ENCODE measurements at regions not wholly inside any gene's neighbourhood (a gene's known extent, or its start where the extent isn't known, plus 50 kb on each side); places are given as distances from the start of the nearest gene placed in this dataset.

- H3K27ac Mint-ChIP-seq = no peak overlapping the region
- H3K9me3 Mint-ChIP-seq = no peaks in the 10 kb centered on the region
- no peak for TF ChIP-seq CTCF (IDR thresholded peaks at IDR 0.05; ENCODE audit: unreplicated experiment)
- no peak for DNase-seq (ENCODE audit: low spot score in 2 of 2, unreplicated experiment in 2 of 2)
- no peaks in the 10 kb centered on the region for H3K36me3 Mint-ChIP-seq
- H3K4me1 Mint-ChIP-seq = no peaks in the 10 kb centered on the region
- peaks cover 47% of the 10 kb centered on the region for H3K27me3 Mint-ChIP-seq (ENCODE audit: low read depth)
- H3K4me3 Mint-ChIP-seq = no peak overlapping the region
These were observed 302.9 kb downstream of the ZNF536 start for GRCh38 chr19:30675086-30675485.

- peaks cover 47% of the 10 kb centered on the region for H3K27me3 Mint-ChIP-seq (ENCODE audit: low read depth)
- no peak overlapping the region for H3K27ac Mint-ChIP-seq
- no peaks in the 10 kb centered on the region for H3K9me3 Mint-ChIP-seq
- TF ChIP-seq CTCF (IDR thresholded peaks at IDR 0.05; ENCODE audit: unreplicated experiment) = no peak
- no peaks in the 10 kb centered on the region for H3K36me3 Mint-ChIP-seq
- H3K4me3 Mint-ChIP-seq = no peak overlapping the region
- peaks cover 1% of the 10 kb centered on the region for H3K4me1 Mint-ChIP-seq
- DNase-seq (ENCODE audit: low spot score in 2 of 2, unreplicated experiment in 2 of 2) = no peak
These were observed 302.5 kb downstream of the ZNF536 start for GRCh38 chr19:30674656-30675055.

GRCh38 chr19:30673336-30673735 lies 301.2 kb downstream of the ZNF536 start:
- no peak for TF ChIP-seq CTCF (IDR thresholded peaks at IDR 0.05; ENCODE audit: unreplicated experiment)
- Mint-ChIP-seq H3K27me3 (ENCODE audit: low read depth) (peaks cover 57% of the 10 kb centered on the region), H3K27ac (no peak overlapping the region), H3K4me1 (peaks cover 7% of the 10 kb centered on the region), H3K4me3 (no peak overlapping the region), H3K36me3 (no peaks in the 10 kb centered on the region), H3K9me3 (no peaks in the 10 kb centered on the region)
- DNase-seq (ENCODE audit: low spot score in 2 of 2, unreplicated experiment in 2 of 2) = no peak

- TF ChIP-seq CTCF (IDR thresholded peaks at IDR 0.05; ENCODE audit: unreplicated experiment) = no peak
- Mint-ChIP-seq H3K27me3 (ENCODE audit: low read depth) (peaks cover 57% of the 10 kb centered on the region), H3K9me3 (no peaks in the 10 kb centered on the region), H3K27ac (no peak overlapping the region), H3K4me1 (peaks cover 7% of the 10 kb centered on the region), H3K4me3 (no peak overlapping the region), H3K36me3 (no peaks in the 10 kb centered on the region)
- no peak for DNase-seq (ENCODE audit: low spot score in 2 of 2, unreplicated experiment in 2 of 2)
These were observed 300.7 kb downstream of the ZNF536 start for GRCh38 chr19:30672926-30673325.

GRCh38 chr19:30671622-30672051 lies 299.5 kb downstream of the ZNF536 start:
- Mint-ChIP-seq H3K4me3 (no peak overlapping the region), H3K27me3 (ENCODE audit: low read depth) (peaks cover 54% of the 10 kb centered on the region), H3K27ac (no peak overlapping the region), H3K36me3 (no peaks in the 10 kb centered on the region), H3K9me3 (no peaks in the 10 kb centered on the region), H3K4me1 (peaks cover 7% of the 10 kb centered on the region)
- DNase-seq (ENCODE audit: low spot score in 2 of 2, unreplicated experiment in 2 of 2) = no peak
- no peak for TF ChIP-seq CTCF (IDR thresholded peaks at IDR 0.05; ENCODE audit: unreplicated experiment)

- Mint-ChIP-seq H3K9me3 (no peaks in the 10 kb centered on the region), H3K4me3 (no peak overlapping the region), H3K27ac (no peak overlapping the region), H3K27me3 (ENCODE audit: low read depth) (peaks cover 54% of the 10 kb centered on the region), H3K4me1 (peaks cover 7% of the 10 kb centered on the region), H3K36me3 (no peaks in the 10 kb centered on the region)
- TF ChIP-seq CTCF (IDR thresholded peaks at IDR 0.05; ENCODE audit: unreplicated experiment) = no peak
- DNase-seq (ENCODE audit: low spot score in 2 of 2, unreplicated experiment in 2 of 2) = no peak
These were observed 299.1 kb downstream of the ZNF536 start for GRCh38 chr19:30671367-30671619.

All from mesothelial cell of epicardium (in vitro differentiated cells).